K562 (cell line): ENCODE measurements at regions not wholly inside any gene's neighbourhood (a gene's known extent, or its start where the extent isn't known, plus 50 kb on each side); places are given as distances from the start of the nearest gene placed in this dataset.
A peak's percentile ranks its signal among the peaks of the same experiment; 100 is the strongest.

Source experiments
- ATAC-seq: fragments of 200-7000 bp; cut with Tn5 transposase; 3 replicates; pipeline ENCODE4 v1.9.1; 2020; ENCODE audit warnings: moderate library complexity
- BruUV-seq: library from RNA; stranded (reverse); fragments of 400-500 nt; replicated peaks from 2 replicates; lab custom pipeline; 2021; lab: Mats Ljungman, UMichigan
- CTCF ChIA-PET: fragments of 300-600 bp; formaldehyde crosslinking; extraction: SDS; loops from one replicate; lab custom pipeline; 2021; ENCODE audit warnings: low intra/inter-chr PET ratio; lab: Yijun Ruan, JAX
- POLR2A ChIA-PET: fragments of 300-600, 350-650 bp; sonication (Branson Sonifier 250); formaldehyde crosslinking; extraction: SDS; loops from one replicate; lab custom pipeline; 2021; ENCODE audit warnings: antibody characterized with exemption, inconsistent platforms; lab: Yijun Ruan, JAX
- DNase-seq, 4 experiments: peaks; one replicate each; pipeline versions ENCODE4 v3.0.0 to v3.0.0-alpha.2; 2011 to 2018; ENCODE audit warnings: low spot score in 3 of 4, mixed read lengths in 3 of 4; ENCODE audit errors: extremely low read depth in 1 of 4
- FAIRE-seq: peaks from 2 replicates; lab custom pipeline; 2011; peaks lifted over from hg19 to GRCh38; lab: Jason Lieb, UNC
- H2AFZ ChIP-seq: 2 replicates; pipeline ENCODE4 v1.6.0; 2011; ENCODE audit warnings: low read depth, low read length, control low read depth, inconsistent platforms
- H3K27ac ChIP-seq: fragments of 200-600 bp; 3 replicates; pipeline ENCODE4 v1.8.0; 2011; ENCODE audit warnings: low read depth, mild to moderate bottlenecking, control low read depth, inconsistent platforms, low read length, moderate library complexity, mixed read lengths; ENCODE audit errors: extremely low read depth
- H3K27me3 ChIP-seq, 2 experiments: fragments of 300-600 bp in 1 of 2; 2 replicates in 1 of 2; 3 replicates in 1 of 2; pipeline versions ENCODE4 v1.6.0 to v1.8.0; 2011; ENCODE audit warnings: inconsistent platforms in 2 of 2, low read length in 2 of 2, mild to moderate bottlenecking in 1 of 2, mixed read lengths in 1 of 2, moderate library complexity in 1 of 2; ENCODE audit not compliant: control insufficient read depth in 2 of 2, insufficient read depth in 2 of 2
- H3K36me3 ChIP-seq: fragments of 300-600 bp; 3 replicates; pipeline ENCODE4 v1.8.0; 2011; ENCODE audit warnings: mild to moderate bottlenecking, low read length, inconsistent platforms; ENCODE audit not compliant: control insufficient read depth, insufficient read depth
- H3K4me1 ChIP-seq, 2 experiments: fragments of 200-600 bp in 1 of 2; replicated peaks in 1 of 2; 2 replicates in 1 of 2; 3 replicates in 1 of 2; pipeline versions ENCODE4 v1.5.1 to v1.8.0; 2011; ENCODE audit warnings: inconsistent platforms in 2 of 2, low read length in 2 of 2, mild to moderate bottlenecking in 1 of 2, mixed read lengths in 1 of 2, moderate library complexity in 1 of 2; ENCODE audit not compliant: control insufficient read depth in 2 of 2, insufficient read depth in 2 of 2
- H3K4me2 ChIP-seq: 2 replicates; pipeline ENCODE4 v1.6.1; 2011; ENCODE audit warnings: low read length, control low read depth, inconsistent platforms, mixed read lengths; ENCODE audit not compliant: insufficient read depth
- H3K4me3 ChIP-seq: fragments of 200-600 bp; sonication (generic), shearing (Covaris generic); 2 replicates; pipeline ENCODE4 v1.5.1; 2016; ENCODE audit warnings: control low read depth, inconsistent platforms
- H3K79me2 ChIP-seq: fragments of 200-600 bp; 3 replicates; pipeline ENCODE4 v1.8.0; 2011; ENCODE audit warnings: low read length, inconsistent platforms; ENCODE audit not compliant: control insufficient read depth, insufficient read depth
- H3K9ac ChIP-seq, 2 experiments: 2 replicates each; pipeline versions ENCODE4 v1.6.0 to v1.6.1; 2011; ENCODE audit warnings: low read depth in 2 of 2, low read length in 2 of 2, control low read depth in 1 of 2, inconsistent platforms in 1 of 2, mild to moderate bottlenecking in 1 of 2, mixed read lengths in 1 of 2; ENCODE audit not compliant: insufficient read depth in 1 of 2
- H3K9me1 ChIP-seq: one replicate; pipeline ENCODE4 v1.6.0; 2011; ENCODE audit warnings: inconsistent platforms, mild to moderate bottlenecking, low read length, moderate library complexity; ENCODE audit not compliant: control insufficient read depth, insufficient read depth
- H3K9me3 ChIP-seq: replicated peaks from 2 replicates; pipeline ENCODE4 v1.5.1; 2011; ENCODE audit warnings: low read depth, low read length, inconsistent platforms; ENCODE audit not compliant: control insufficient read depth, insufficient read depth
- H4K20me1 ChIP-seq: replicated peaks from 2 replicates; pipeline ENCODE4 v1.6.1; 2011; ENCODE audit warnings: low read length, inconsistent platforms, mixed read lengths; ENCODE audit not compliant: control insufficient read depth, insufficient read depth
- E2F3 ChIP-seq: fragments of 250-450 bp; sonication (Bioruptor Pico); IDR thresholded peaks from 2 replicates; pipeline ENCODE4 v1.4.0; 2020; ENCODE audit warnings: mild to moderate bottlenecking
- JUND ChIP-seq, 2 experiments: IDR thresholded peaks; 2 replicates in 1 of 2; 3 replicates in 1 of 2; pipeline ENCODE4 v1.6.1; 2011; ENCODE audit warnings: borderline replicate concordance in 2 of 2, low read depth in 2 of 2, low read length in 2 of 2, improper control_type of control experiment in 1 of 2, missing biosample characterization in 1 of 2, missing genetic modification characterization in 1 of 2, missing genetic modification reagents in 1 of 2
- OTX1 ChIP-seq: fragments of 450-650 bp; formaldehyde crosslinking; IDR thresholded peaks from 2 replicates; pipeline ENCODE4 v1.4.0; 2022; ENCODE audit warnings: mild to moderate bottlenecking
- ZFPM2 ChIP-seq: fragments of 250-450 bp; sonication (Bioruptor Pico); IDR thresholded peaks from 2 replicates; pipeline ENCODE4 v1.5.1; 2022; ENCODE audit warnings: mild to moderate bottlenecking
- WGBS: fragments of 100-300 bp; shearing (Covaris generic); methylation state at CpG from one replicate; pipeline ENCODE4 v1.1.6; 2016; ENCODE audit warnings: low coverage, mixed read lengths; ENCODE audit not compliant: insufficient coverage; ENCODE audit errors: missing lambda C conversion rate; 5-methylcytosine and 5-hydroxymethylcytosine counted together
- in situ Hi-C: fragments of 300-500 bp; cut with MboI; formaldehyde crosslinking; loops from 4 replicates; pipeline ENCODE4 v1.15.0; 2018; ENCODE audit warnings: inconsistent platforms, mixed read lengths
- intact Hi-C: fragments of 100-400 bp; cut with micrococcal nuclease; formaldehyde crosslinking; loops from 2 replicates; pipeline ENCODE4 v1.14.2; 2022
- TF ChIP-seq, protein P1 (sequence below): fragments of 450-650 bp; IDR thresholded peaks from 2 replicates; pipeline ENCODE4 v1.6.1; 2018; ENCODE audit not compliant: partially characterized antibody

DNA sequence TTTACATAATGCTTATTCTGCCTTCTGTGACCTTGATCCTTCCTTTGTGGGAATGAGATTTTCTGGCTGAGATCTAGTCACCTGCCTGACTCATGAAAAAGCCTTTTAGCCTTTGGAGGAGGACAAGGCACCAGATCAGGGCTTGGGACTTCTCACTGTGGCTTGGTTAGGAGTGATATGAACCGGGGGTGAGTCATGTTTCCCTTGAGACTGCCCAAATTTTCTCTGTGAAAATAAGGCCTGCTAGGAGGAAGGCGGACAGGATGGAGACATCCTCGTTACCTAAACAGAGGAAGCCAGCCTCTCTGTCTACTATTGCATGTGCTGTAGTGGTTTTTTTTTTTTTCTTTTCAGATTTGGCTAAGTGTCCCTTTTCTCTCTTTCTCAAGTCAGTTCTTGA lies 57.8 kb downstream of the EVX1 start:
- H3K4me3 ChIP-seq, result no peak overlapping the region
- no peak for TF ChIP-seq ZFPM2
- peak; percentile 33; the same call in 1 of the 2 replicates for TF ChIP-seq JUND (IDR thresholded peaks at IDR 0.05; ENCODE audit: borderline replicate concordance, low read depth, low read length)
- TF ChIP-seq JUND (tag; IDR thresholded peaks at IDR 0.05; ENCODE audit: borderline replicate concordance, low read depth, low read length), result no peak
- peak in 1 of 4 experiments; percentile 2 for DNase-seq
- H3K9ac ChIP-seq, result no peak overlapping the region
- H4K20me1 ChIP-seq, result no peaks in the 10 kb centered on the region
- in situ Hi-C loops (no loop called here), intact Hi-C loops (no loop called here)
- no peak overlapping the region for H3K4me2 ChIP-seq
- FAIRE-seq, result no peak
- H3K27me3 ChIP-seq, result peaks cover 5 to 6% of the 10 kb centered on the region in 2 experiments; a peak in 4 of 5 replicates
- ATAC-seq, result no peak
- no TSS peak for BruUV-seq
- no peaks in the 10 kb centered on the region for H3K4me1 ChIP-seq
- WGBS, result 0% methylated on average over 3 of the region's 3 CpGs
- H3K9me3 ChIP-seq, result no peaks in the 10 kb centered on the region
- CTCF ChIA-PET, result interaction anchor here (0.6 kb wide), 1 partner anchor 1440 kb away, joined by 5 read pairs; no protein-coding TSS in a partner anchor
- POLR2A ChIA-PET, result no interaction called here
- no peaks in the 10 kb centered on the region for H3K79me2 ChIP-seq
- H2AFZ ChIP-seq, result no peak overlapping the region
- H3K36me3 ChIP-seq, result no peaks in the 10 kb centered on the region
- no peaks in the 10 kb centered on the region for H3K9me1 ChIP-seq
- H3K27ac ChIP-seq, result no peak overlapping the region

DNA sequence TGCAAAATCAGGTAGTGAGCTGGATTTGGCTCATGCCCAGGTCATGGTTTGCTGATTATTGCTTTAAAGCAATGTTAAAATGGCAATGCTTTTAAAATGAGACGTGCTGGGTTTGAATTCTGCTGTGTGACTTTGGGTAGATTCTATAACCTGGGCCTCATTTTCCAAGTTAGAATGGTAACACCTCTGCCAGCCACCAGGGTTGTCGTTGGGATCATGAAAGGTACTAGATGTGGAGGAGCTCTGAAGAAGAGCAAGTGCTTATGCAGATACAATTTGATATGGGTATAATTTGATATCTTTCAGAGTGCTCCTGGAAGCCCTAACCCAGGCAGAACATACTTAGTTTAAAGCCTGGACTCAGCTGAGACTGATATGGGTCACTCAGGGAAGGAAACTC lies 60.0 kb downstream of the EVX1 start:
- ChIA-PET CTCF (no interaction called here), POLR2A (no interaction called here)
- Histone ChIP-seq H3K9ac (no peak overlapping the region), H3K79me2 (no peaks in the 10 kb centered on the region), H3K27me3 (peaks cover 5 to 7% of the 10 kb centered on the region in 2 experiments; a peak in 3 of 5 replicates), H3K4me2 (no peak overlapping the region), H2AFZ (no peak overlapping the region), H3K27ac (no peak overlapping the region), H3K4me1 (no peaks in the 10 kb centered on the region), H3K4me3 (no peak overlapping the region), H3K9me3 (no peaks in the 10 kb centered on the region), H3K36me3 (no peaks in the 10 kb centered on the region), H3K9me1 (no peaks in the 10 kb centered on the region), H4K20me1 (no peaks in the 10 kb centered on the region)
- BruUV-seq, result no TSS peak
- 4% methylated on average over 2 of the region's 2 CpGs for whole genome bisulfite sequencing
- ATAC-seq (no peak), FAIRE-seq (no peak), DNase-seq (no peak)
- in situ Hi-C loops, result no loop called here
- intact Hi-C loops, result no loop called here
- no peak for TF ChIP-seq E2F3 (CRISPR knock-in tag)
- TF ChIP-seq, protein P1, sequence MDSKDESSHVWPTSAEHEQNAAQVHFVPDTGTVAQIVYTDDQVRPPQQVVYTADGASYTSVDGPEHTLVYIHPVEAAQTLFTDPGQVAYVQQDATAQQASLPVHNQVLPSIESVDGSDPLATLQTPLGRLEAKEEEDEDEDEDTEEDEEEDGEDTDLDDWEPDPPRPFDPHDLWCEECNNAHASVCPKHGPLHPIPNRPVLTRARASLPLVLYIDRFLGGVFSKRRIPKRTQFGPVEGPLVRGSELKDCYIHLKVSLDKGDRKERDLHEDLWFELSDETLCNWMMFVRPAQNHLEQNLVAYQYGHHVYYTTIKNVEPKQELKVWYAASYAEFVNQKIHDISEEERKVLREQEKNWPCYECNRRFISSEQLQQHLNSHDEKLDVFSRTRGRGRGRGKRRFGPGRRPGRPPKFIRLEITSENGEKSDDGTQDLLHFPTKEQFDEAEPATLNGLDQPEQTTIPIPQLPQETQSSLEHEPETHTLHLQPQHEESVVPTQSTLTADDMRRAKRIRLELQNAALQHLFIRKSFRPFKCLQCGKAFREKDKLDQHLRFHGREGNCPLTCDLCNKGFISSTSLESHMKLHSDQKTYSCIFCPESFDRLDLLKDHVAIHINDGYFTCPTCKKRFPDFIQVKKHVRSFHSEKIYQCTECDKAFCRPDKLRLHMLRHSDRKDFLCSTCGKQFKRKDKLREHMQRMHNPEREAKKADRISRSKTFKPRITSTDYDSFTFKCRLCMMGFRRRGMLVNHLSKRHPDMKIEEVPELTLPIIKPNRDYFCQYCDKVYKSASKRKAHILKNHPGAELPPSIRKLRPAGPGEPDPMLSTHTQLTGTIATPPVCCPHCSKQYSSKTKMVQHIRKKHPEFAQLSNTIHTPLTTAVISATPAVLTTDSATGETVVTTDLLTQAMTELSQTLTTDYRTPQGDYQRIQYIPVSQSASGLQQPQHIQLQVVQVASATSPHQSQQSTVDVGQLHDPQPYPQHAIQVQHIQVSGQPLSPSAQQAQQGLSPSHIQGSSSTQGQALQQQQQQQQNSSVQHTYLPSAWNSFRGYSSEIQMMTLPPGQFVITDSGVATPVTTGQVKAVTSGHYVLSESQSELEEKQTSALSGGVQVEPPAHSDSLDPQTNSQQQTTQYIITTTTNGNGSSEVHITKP, result no peak
- no peak for TF ChIP-seq OTX1
